ENCODE measurements at regions not wholly inside any gene's neighbourhood (a gene's known extent, or its start where the extent isn't known, plus 50 kb on each side); places are given as distances from the start of the nearest gene placed in this dataset.
"Not testable (repeated sequence)": the region's sequence is repeated elsewhere in the genome, so short reads cannot be mapped to it uniquely, and the experiment has no call there.

DNA sequence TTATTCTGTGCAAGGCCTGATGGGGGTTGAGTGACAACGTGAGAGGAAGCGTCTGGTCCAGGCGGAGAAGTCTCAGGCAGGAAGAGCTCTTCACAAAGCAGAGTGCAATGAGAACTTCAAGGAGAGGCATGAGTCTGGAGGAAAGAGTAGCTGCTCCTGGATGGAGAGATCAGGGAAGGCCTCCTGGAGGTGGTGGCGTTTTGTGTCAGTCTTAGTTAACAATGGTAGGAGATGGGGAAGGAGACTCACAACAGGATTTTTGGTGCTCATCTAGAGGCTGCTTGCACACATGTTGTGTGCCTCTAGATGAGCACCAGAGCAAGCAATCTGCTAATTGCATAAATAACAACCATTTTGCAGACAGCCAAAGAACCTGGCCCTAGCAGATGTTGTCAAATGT, 442.8 kb upstream of the PODXL start:
- intact Hi-C loops (cut with DNase I): no loop called here
- TF ChIP-seq, protein P1, sequence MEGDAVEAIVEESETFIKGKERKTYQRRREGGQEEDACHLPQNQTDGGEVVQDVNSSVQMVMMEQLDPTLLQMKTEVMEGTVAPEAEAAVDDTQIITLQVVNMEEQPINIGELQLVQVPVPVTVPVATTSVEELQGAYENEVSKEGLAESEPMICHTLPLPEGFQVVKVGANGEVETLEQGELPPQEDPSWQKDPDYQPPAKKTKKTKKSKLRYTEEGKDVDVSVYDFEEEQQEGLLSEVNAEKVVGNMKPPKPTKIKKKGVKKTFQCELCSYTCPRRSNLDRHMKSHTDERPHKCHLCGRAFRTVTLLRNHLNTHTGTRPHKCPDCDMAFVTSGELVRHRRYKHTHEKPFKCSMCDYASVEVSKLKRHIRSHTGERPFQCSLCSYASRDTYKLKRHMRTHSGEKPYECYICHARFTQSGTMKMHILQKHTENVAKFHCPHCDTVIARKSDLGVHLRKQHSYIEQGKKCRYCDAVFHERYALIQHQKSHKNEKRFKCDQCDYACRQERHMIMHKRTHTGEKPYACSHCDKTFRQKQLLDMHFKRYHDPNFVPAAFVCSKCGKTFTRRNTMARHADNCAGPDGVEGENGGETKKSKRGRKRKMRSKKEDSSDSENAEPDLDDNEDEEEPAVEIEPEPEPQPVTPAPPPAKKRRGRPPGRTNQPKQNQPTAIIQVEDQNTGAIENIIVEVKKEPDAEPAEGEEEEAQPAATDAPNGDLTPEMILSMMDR (IDR thresholded peaks at IDR 0.05): no peak
- DNase-seq (no peak), ATAC-seq (no peak)
- no peaks in the 10 kb centered on the region for H3K36me3 ChIP-seq
- H3K4me1 ChIP-seq: no peaks in the 10 kb centered on the region
- H3K27me3 ChIP-seq: no peaks in the 10 kb centered on the region
- no peaks in the 10 kb centered on the region for H3K9me3 ChIP-seq
- no peak overlapping the region for H3K27ac ChIP-seq
- no peak overlapping the region for H3K4me3 ChIP-seq

DNA sequence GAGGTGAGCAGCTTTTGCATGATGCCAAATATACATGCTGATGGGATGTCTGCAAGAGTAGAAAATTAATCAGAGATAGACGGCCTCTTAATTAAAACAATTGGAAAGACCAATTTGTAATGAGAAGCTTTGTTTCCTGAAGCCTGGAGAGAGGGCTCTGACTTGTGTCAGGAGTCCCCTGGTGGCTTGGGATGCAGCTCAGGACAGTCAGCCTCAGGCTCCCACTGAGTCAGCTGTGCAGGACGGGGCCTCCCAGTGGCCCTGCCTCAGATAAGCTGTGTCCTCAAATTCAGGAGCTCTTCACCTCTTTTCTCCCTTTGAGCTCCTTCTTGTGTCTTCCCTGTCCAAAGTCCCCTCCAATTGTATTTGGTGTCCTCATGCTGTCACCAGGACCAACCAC, 438.9 kb upstream of the PODXL start:
- TF ChIP-seq, protein P1 (IDR thresholded peaks at IDR 0.05): no peak
- ATAC-seq (no peak), DNase-seq (no peak)
- H3K36me3 ChIP-seq: no peaks in the 10 kb centered on the region
- H3K9me3 ChIP-seq: no peaks in the 10 kb centered on the region
- no peaks in the 10 kb centered on the region for H3K27me3 ChIP-seq
- intact Hi-C loops (cut with DNase I): no loop called here
- H3K27ac ChIP-seq: no peak overlapping the region
- no peak overlapping the region for H3K4me3 ChIP-seq
- no peaks in the 10 kb centered on the region for H3K4me1 ChIP-seq

DNA sequence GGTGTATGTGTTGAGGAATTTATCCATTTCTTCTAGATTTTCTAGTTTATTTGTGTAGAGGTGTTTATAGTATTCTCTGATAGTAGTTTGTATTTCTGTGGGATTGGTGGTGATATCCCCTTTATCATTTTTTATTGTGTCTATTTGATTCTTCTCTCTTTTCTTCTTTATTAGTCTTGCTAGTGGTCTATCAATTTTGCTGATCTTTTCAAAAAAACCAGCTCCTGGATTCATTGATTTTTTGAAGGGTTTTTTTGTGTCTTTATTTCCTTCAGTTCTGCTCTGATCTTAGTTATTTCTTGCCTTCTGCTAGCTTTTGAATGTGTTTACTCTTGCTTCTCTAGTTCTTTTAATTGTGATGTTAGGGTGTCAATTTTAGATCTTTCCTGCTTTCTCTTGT, 424.6 kb upstream of the PODXL start:
- H3K36me3 ChIP-seq; H3K4me3 ChIP-seq; intact Hi-C loops (cut with DNase I); H3K27me3 ChIP-seq; H3K27ac ChIP-seq; H3K4me1 ChIP-seq; ATAC-seq; H3K9me3 ChIP-seq; DNase-seq: not testable (repeated sequence)

DNA sequence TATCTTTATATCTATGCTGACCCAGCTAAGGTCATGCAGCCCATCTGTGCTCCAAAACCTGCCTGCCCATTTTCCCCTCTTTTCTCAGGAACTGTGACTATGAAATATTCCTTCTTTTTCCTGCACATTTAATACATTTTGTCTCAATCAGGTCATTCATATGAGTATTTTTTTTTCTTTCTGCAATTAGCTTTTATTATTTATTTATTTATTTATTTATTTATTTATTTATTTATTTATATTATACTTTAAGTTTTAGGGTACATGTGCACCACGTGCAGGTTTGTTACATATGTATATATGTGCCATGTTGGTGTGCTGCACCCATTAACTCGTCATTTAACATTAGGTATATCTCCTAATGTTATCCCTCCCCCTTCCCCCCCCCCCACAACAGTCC, 421.7 kb upstream of the PODXL start:
- H3K27me3 ChIP-seq; ATAC-seq; intact Hi-C loops (cut with DNase I); H3K36me3 ChIP-seq; H3K4me3 ChIP-seq; DNase-seq; H3K27ac ChIP-seq; H3K9me3 ChIP-seq; H3K4me1 ChIP-seq: not testable (repeated sequence)

DNA sequence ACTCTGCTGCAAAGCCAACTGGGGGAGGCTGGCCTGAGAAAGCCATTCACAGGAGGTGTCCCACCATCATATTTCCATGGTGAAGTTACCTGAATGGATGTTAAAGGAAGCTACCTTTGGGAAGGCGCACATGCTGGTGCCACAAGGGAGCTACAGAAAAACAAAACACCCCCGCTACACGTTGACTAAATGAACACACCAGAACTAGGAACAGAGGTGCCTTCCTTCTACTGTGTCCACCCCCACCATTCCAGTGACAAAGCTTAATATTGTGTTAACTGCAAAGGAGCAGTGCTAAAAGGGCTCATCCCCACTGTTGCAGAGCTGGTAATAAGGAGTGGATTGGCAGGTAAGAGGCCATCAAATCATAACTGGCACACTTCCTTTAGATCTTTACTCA, 420.0 kb upstream of the PODXL start:
- TF ChIP-seq, protein P1 (IDR thresholded peaks at IDR 0.05): no peak
- ATAC-seq: no peak

DNA sequence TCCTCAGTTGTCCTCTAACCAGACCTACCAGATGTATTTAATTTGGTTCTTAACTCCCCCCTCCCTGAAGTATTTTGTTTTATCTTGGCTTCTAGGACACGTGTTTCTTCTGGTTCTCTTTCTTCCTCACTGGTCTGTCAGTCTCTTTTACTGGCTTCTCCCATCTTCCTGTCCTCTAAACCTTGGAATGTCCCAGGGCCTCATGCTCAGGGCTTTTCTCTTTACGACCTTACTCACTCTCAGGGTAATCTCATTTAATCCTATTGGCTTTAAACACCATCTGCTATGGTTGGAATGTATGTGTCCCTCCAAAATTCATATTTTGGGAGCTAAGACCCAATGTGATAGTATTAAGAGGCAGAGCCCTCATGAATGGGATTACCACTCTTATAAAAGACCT, 418.2 kb upstream of the PODXL start:
- Histone ChIP-seq H3K27ac (no peak overlapping the region), H3K9me3 (no peaks in the 10 kb centered on the region), H3K27me3 (no peaks in the 10 kb centered on the region), H3K36me3 (no peaks in the 10 kb centered on the region), H3K4me1 (no peaks in the 10 kb centered on the region), H3K4me3 (no peak overlapping the region)
- ATAC-seq (no peak), DNase-seq (no peak)
- TF ChIP-seq, protein P1 (IDR thresholded peaks at IDR 0.05): no peak
- intact Hi-C loops (cut with DNase I): no loop called here

More for the DNA sequence above, 420.0 kb upstream of the PODXL start:
- H3K4me1 ChIP-seq: no peaks in the 10 kb centered on the region
- no peak overlapping the region for H3K4me3 ChIP-seq
- no peaks in the 10 kb centered on the region for H3K9me3 ChIP-seq
- no peaks in the 10 kb centered on the region for H3K27me3 ChIP-seq
- no peaks in the 10 kb centered on the region for H3K36me3 ChIP-seq
- no peak for DNase-seq
- H3K27ac ChIP-seq: no peak overlapping the region
- intact Hi-C loops (cut with DNase I): no loop called here

DNA sequence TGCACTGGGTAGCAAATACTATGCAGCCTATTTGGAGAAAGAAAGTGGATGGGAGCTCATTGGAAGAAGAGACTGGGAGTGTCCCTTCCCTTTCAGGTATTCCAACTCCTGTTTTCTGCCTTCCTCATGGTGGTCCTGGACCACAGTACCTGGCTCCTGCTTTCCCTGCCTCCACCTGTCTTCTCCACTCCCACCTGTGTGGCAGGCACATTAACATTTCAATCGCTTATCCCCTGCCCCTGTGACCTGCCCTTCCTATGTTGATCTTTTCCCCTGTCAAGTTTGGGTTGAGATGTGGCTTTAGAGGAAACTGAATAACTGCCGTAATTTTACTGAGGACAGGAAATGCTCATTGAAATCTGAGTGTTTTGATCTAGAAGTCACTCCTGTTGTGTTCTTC, 415.8 kb upstream of the PODXL start:
- TF ChIP-seq, protein P1 (IDR thresholded peaks at IDR 0.05): no peak

More for the DNA sequence above, 415.8 kb upstream of the PODXL start:
- Histone ChIP-seq H3K36me3 (no peaks in the 10 kb centered on the region), H3K4me3 (no peak overlapping the region), H3K9me3 (no peaks in the 10 kb centered on the region), H3K4me1 (no peaks in the 10 kb centered on the region), H3K27me3 (no peaks in the 10 kb centered on the region), H3K27ac (no peak overlapping the region)
- ATAC-seq: no peak
- no peak for DNase-seq
- intact Hi-C loops (cut with DNase I): no loop called here
